ENCODE measurements at regions not wholly inside any gene's neighbourhood (a gene's known extent, or its start where the extent isn't known, plus 50 kb on each side); places are given as distances from the start of the nearest gene placed in this dataset.

- DNase-seq (ENCODE audit: low read depth, low spot score), result no peak
These were observed 319.5 kb upstream of the DIO3 start for GRCh38 chr14:101241807-101242278.

DNA sequence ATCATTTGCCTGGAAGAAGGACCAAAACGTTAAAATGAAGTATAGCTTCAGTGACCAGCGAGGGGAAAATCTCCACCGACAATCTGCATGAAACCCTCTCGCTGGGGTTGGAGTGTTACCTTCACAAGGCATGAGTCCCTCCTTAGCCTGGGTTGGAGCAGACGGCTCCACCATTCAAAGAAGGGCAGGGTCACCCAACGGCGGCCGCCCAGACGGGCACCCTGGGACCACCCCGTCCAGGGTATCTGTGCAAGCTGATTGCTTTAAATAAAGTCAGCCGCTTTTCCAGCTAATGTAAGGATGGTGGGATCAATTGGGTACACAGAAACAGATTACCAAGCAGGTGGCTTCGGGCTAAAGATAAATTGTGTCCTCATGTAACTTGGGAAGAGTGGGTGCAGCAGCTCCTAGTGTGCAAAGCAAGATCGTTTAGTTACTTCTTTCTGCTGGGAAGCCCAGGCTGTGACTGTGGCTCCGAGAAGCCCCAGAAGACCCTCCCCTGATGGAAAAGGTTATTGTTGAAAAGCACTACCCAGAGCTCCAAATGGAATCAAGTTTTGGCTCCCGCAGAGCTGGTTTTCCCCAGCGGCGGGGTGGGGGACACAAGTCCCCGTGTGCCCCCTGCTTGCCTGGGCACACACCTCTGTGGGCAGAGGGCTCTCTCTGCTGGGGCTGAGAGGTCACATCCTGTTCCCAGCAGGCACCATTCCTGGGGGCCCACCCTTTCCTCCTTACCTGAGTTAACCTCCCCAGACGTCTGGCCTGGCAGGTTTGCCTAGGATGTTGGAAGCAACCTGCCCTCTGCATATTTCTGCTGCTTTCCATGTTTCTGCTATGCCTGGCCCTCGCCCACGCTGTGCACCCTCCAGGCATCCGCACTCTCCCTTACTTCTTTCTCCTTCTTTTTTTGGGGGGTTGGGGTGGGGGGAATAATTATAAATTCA lies 318.6 kb upstream of the DIO3 start:
- DNase-seq (ENCODE audit: low read depth, low spot score), result no peak

- no peak for DNase-seq (ENCODE audit: low read depth, low spot score)
These were observed 317.5 kb upstream of the DIO3 start for GRCh38 chr14:101243587-101244338.

- no peak for DNase-seq (ENCODE audit: low read depth, low spot score)
These were observed 314.1 kb upstream of the DIO3 start for GRCh38 chr14:101246894-101247841.

- DNase-seq (ENCODE audit: low read depth, low spot score), result no peak
These were observed 313.2 kb upstream of the DIO3 start for GRCh38 chr14:101247842-101248725.

GRCh38 chr14:101248840-101249675 lies 312.2 kb upstream of the DIO3 start:
- no peak for DNase-seq (ENCODE audit: low read depth, low spot score)

DNA sequence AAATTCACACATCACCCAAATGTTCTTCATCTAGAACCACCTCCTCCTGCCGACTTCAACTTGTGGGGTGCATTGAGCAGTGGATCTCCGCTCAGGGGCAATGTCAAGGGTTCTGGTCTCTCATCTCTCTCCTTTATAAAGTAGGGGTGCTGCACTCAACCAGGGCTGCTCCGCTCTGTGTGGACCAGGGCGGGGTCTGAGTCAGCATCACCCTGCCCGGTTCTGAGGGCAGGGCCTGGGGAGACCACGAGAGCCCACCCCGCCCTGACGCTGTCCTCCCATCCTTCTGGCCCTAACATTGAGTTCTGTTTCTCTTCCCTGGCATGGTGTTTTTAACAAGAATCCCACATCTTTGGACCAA lies 311.6 kb upstream of the DIO3 start:
- DNase-seq (ENCODE audit: low read depth, low spot score), result no peak

DNA sequence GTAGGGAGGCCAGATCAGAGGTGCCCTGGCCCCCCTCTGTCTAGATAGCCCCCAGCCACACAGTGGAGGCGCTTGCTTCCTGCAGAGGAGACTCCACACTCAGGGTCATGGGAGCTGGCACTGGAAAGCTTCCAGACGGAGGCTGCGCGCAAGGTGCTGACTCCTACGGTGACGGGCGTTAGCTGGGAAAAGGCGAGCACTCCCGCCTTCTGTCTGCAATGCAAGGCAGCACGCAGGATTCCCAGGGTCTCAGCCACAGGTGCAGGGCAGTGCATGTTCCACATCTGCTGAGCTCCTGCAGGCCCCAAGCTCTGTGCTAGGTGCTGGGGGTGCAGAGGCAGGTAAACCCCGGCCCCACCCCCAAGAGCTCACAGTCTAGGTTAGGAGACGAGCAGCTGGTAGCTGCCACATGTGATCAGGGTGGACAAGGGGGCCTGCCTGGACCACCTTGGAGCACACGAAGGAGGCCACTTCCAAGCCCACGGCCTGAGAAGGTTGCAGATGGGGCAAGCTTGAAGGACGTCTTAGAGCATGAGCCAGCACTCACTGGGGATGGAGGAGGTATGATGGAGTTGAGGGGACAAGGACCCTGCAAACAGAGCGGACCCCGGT lies 310.9 kb upstream of the DIO3 start:
- no peak for DNase-seq (ENCODE audit: low read depth, low spot score)

- no peak for DNase-seq (ENCODE audit: low read depth, low spot score)
These were observed 310.1 kb upstream of the DIO3 start for GRCh38 chr14:101250948-101251811.

DNA sequence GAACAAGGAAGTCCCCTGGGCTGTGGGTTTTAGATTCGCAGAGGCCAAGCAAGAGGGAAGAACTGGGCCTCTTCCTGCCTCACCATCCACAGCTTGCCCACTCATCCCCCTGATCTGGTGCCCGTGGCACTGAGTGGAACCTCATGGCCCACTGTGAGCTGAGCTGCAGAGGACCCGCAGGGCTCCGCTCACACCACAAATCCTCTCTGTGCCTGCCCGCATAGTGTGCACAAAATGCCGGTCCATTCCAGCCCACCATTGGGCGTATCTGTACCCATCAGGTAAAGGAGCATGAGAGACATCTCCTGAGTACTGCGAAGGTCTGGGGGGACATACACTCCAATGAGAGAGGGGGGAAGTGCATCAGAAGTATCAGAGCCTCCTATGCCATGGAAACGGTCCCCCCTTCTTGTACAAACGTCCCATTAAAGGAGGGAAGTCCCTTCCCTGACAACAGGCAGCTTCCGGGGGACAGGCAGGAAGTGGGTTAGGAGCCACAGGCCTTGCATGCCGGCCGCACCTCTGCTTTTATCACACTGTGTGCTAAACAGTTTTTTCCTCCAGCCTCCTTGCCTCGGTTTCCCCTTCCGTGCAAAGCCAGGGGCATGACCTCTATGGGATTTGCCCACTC lies 309.4 kb upstream of the DIO3 start:
- DNase-seq (ENCODE audit: low read depth, low spot score), result no peak

- DNase-seq (ENCODE audit: low read depth, low spot score), result no peak
These were observed 308.7 kb upstream of the DIO3 start for GRCh38 chr14:101252443-101253214.

DNA sequence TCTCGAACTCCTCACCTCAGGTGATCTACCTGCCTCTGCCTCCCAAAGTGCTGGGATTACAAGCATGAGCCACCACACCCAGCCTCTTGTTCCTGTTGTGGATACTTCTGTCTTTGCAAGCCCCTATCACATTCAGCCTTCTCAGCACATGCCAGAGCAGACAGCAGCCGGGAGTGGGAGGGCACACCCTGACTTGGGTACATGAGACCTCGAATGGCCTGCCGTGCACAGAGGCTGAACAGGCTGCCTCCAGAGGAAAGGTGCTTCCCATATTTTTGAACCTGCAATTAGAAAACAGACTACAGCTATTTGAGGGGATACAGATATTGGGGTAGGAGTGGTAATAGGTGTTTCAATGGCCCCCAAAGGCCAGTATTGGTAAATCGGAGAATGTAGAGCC lies 307.3 kb upstream of the DIO3 start:
- no peak for DNase-seq (ENCODE audit: low read depth, low spot score)

DNA sequence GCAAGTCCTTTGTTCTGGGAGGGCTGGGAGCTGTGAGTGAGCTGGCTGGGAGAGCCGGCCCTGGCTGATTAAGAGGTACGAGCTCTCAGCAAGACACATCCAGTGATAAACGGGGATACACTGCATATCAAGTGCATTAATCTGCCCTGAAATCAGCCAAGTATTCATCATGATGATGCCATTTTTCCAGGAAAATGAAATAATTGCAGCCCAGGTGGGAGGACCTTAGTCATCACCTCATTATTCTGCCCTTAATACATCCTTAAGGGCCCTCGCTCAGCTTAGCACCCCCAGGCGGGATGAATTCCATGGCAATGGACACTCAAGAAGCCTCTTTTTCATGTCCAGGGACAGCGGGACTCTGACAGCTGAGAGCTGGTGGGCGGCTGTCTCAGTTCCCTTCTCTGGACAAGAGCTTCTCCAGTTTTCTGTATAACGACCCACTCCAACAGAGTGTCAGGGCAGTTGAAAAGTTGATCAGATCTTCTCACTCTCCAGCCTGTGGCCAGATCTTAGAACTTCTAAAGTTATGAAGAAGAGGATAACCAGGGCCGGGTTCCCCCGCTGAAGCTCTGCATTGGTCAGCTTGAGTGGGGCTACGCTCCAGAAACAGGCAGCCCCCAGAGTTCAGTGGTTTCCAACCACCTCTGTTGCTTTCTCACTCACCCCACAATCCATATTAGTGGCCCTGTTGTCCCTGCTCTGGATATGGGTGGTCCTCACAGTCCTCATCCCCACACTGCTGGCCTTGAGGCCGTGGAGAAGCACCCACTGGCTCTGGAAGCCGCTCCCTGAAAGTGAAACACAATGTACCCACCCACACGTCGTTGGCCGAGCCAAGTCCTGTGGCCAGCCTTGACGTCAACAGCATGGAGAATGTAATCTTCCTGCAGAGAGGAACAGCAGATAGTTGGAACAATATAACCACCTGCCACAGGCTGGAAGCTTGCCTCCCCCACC lies 306.2 kb upstream of the DIO3 start:
- DNase-seq (ENCODE audit: low read depth, low spot score), result no peak

DNA sequence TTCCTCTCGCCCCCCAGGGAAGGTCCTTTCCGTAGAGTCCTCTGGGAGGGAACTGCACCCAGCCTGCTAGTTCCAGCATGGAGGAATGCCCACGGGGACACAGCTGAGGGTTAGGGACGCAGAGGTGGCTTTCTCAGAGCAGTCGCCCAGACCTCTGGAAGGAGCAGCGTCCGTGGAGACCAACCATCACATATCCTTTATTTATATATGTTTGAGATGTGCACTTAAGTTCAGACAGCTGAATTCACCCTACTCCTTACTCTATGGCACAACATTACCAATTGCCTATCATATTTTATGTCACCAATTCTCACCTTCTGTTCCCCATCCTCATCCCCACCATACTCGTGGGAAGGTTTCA lies 305.6 kb upstream of the DIO3 start:
- no peak for DNase-seq (ENCODE audit: low read depth, low spot score)

- DNase-seq (ENCODE audit: low read depth, low spot score), result no peak
These were observed 305.0 kb upstream of the DIO3 start for GRCh38 chr14:101256266-101256665.

DNA sequence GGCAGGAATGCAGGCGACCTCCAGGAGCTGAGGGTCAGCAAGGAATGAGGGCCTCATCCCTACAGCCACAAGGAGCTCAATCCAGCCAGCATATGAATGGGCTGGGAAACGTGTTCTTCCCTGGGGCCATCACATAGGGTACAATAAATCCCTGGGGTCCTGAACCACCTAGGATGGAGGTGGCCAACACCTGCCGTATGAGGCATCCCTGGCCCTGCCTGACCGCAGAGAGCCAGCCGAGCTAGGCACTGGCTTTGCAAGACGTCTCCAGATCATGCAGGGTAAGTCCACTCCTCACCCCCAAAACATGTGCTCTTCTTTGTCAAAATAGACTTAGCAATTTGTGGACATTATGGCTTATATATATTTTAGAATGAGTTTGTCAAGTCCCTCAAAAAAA lies 303.7 kb upstream of the DIO3 start:
- no peak for DNase-seq (ENCODE audit: low read depth, low spot score)

Measured in activated CD4-positive, CD25-positive, alpha-beta regulatory T cell treated with anti-CD3 and anti-CD28 coated beads, Interleukin-2, amount 50 U/mL, for 16 hours (primary cell).